Right renal cortex interstitium (tissue), 3 donors: ENCODE measurements at regions not wholly inside any gene's neighbourhood (a gene's known extent, or its start where the extent isn't known, plus 50 kb on each side); places are given as distances from the start of the nearest gene placed in this dataset.
"Not testable (repeated sequence)": the region's sequence is repeated elsewhere in the genome, so short reads cannot be mapped to it uniquely, and the experiment has no call there.

ENCODE experiments used
- DNase-seq, 3 donors: peaks; one replicate each; pipeline ENCODE4 v3.0.0-alpha.2; 2013; ENCODE audit warnings: low read depth in 3 of 3, low spot score in 2 of 3

DNA sequence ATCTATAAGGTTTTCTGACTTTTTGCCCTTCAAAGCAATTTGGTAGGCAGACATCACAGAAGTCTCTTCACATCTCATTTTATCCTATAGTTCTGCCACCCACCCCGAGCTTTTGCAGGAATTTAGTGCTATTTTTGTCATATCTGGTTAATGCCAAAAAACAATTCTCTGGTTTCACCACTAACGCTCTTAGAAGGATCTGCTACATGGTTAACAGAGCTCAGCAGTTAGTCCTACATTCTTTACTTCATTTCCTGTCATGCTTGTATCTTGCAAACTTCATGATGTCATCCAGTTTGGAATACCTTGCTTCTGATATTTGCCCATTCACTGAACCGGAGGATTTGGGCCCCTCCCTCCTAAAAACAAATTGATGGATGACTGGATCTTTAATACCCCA is 116.8 kb upstream of the SERPINE2 start:
- DNase-seq, result no peak

DNA sequence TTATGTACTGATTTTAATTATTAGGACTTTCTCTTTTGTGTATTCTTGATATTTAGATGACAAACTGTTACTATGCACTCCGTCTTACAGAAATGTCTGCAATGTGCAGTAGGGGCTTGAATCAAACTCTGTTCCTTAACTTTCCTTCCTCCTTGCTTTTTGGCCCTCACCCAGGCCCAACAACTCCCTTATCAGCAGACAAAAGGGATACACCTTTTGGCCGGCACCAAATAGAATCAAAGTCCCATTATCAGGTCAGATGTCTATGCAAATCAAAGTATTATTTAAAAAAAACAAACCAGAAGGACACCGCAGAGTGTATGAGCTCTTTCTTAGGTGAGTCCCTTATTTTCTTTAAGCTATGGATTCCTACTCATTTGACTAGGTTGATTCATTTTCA is 116.3 kb upstream of the SERPINE2 start:
- no peak for DNase-seq

DNA sequence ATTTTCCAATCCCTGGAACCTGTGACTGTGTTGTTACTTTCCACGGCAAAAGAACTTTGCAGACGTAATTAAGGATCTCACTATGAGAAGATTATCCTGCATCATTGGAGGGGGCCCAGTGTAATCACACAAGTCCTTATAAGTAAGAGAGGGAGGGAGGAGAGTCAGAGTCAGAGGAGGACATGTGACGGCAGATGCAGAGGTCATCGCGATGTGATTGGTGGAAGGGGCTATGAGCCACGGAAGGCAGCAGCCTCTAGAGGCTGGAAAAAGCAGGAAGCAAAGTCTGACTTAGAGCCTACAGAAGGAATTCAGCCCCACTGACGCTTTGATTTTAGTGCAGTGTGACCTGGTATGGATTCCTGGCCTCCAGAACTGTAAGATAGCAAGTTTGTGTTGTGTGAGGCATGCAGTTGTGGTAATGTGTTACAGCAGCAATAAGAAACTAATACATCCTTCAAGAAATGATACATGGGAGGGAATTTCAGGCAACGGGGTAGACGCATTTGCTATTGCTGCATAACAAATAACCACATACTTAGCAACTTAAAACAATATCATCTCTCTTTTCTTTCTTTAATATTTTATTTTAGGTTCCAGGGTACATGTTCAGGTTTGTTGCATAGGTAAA is 112.7 kb upstream of the SERPINE2 start:
- DNase-seq, result no peak

DNA sequence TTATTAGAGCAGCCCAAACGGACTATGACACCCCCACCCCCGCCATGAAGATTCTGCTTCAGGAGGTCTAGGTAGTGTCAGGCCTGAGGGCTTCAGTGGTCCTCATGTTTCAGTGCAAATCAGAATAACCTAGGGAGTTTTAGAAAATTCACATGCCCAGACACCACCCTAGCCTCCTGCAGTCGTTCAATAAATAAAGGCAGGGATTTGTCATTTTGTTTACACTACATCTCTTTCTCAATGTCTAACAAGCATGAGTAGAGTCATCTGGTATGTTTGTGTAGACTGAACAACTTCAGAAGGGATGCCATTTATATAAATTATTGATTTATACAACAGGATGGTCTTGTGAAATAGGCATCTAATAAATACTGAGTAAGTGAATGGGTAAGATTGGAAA is 112.1 kb upstream of the SERPINE2 start:
- DNase-seq, result no peak

DNA sequence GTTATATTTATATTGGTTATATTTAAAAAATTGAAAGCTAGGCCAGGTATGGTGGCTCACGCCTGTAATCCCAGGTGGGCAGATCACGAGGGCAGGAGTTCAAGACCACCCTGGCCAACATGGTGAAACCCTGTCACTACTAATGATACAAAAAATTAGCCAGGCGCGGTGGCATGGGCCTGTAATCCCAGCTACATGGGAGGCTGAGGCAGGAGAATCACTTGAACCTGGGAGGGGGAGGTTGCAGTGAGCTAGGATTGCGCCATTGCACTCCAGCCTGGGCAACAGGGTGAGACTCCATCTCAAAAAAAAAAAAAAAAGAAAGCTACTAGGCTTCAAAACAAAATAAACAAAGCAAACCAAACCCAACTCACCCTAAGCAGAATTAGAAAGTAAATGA is 109.0 kb upstream of the SERPINE2 start:
- DNase-seq, result not testable (repeated sequence)

DNA sequence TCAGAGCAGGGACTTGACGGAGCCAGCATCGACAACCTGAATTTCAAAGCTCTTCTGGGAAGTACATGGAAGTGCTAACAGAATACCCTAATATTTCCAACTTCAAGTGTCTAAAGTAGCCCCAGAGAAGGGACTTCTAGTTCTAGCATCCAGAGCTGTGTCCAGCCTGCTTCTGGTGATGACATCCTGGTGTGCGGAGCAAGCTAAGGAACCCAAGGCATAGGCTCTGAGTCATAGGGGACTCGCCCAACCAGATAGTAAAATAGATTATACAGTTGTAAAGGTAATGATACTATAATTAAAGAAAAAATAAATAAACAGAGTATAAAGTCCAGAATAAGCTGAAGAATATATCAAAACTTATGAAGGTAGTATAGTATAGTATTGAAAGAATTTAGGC is 108.1 kb upstream of the SERPINE2 start:
- DNase-seq, result no peak

DNA sequence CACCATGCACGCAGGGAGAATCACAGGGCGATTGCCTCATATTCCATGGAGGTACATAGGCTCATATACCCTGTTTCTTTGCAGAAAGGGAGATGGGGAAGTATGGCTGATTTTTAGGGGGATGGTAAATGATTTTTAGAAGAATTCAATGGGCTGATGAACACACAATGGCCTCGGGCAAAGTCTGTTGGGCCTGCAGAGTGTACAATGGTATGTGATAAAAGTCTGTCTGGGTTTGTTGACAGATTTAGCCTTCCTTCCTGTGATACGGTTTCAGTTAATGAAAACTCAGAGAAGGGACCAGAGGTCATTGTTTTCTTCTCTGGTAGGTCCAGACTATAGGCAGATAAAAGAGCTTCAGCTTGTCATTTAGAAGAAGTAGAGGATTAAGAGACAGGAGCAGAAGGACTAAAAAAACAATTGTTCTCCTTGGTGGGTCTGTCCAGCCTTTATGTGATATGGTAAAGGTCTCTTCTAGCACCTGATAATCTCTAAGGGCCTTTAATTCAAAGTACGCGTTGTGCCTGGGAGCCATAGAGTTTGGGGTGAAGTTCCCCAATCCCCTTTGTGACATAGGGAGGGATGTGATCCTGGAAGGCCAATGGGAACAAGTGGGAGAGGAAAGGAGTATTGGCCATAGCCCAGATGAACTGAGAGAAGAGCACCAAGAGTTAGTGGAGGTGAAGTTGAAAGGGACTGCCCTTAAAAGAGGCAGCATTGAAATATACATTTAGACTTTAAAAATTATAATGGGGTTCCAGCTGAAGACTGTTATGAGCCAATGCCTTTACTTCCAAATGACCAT is 107.5 kb upstream of the SERPINE2 start:
- no peak for DNase-seq

DNA sequence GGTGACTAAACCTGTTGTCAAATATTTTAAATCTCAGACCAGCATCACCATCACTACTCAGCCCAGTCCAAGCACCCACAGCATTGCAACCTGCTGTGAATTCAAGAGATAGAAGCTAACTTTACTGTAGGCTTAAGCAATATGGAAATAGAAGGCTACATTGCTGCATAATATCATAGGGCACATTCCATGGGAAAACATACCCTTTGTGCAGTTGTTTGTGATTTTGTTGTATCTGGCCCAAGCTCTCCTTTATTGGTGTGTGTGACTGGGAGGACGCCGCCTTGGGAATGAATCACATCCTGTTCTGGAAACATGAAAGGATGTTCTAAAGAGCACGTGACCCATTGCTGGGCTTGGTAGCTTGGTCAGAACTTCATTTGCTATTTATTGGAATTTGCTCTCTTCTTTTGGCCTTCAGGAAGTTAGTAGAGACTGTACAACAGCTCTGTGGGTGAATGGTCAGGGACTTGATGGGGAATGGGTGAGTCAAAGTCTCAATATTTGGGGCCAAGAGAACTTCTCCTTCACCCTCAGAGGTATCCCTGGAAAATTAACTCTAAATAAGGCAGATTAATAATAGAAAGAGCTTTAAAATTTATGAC is 106.8 kb upstream of the SERPINE2 start:
- DNase-seq, result no peak

DNA sequence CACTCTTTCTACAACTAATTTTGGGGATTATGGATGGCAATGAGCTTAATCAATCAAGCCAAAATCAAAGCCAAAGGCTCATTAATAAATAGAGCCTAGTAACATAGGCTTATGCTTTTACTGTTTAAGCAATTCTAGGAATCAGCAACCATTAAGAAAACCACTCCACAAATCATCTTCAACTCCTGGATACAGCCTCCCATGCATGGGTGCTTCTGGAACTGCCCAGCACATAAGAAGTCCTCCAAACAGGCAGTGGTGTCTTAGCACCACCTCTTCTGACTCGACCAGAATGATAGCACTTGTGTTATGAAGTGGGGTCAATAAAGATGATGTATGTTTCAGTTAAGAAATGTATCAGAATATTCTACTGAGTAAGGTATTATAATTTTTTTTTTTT is 104.4 kb upstream of the SERPINE2 start:
- no peak for DNase-seq

DNA sequence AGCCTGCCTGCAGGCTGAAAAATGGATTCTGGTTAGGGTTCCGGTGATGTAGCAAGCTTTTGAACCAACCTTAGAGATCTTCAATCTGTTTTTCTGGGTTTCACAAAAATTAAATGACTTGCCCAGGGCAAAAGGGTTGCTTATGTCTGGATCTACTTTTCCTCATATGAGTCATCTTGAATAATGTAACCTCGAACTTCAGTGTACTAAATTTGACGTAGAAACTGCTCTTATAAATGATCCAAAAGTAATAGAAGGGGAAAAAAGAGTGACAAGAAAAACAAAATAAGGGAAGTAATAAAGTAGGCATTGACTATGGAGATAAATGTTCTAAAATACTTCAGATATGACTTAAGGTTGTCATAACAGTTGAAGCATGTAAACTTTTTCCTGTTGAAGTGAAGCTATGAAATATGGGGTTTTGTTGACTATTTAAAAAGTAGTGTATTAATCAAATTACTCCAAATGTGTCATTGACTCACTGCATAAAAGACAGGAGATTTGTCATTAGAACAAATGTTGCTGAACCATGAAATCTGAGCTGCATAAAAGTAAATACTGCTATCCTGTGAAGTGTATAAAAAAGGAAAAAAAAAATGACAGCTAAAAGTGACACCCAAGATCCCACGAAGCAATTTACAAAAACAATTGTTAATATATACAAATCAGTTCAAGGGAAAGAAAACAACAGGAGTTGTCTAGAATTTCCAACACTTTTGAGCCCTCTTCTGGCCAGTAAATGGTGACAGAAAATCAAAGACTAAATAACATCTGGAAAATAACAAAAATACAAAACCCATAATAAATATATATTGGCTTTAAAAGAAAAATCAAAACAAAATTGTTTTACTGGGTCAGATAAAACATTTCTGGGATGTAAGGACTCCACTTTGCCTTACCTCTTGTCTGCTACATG is 103.6 kb upstream of the SERPINE2 start:
- DNase-seq, result no peak

DNA sequence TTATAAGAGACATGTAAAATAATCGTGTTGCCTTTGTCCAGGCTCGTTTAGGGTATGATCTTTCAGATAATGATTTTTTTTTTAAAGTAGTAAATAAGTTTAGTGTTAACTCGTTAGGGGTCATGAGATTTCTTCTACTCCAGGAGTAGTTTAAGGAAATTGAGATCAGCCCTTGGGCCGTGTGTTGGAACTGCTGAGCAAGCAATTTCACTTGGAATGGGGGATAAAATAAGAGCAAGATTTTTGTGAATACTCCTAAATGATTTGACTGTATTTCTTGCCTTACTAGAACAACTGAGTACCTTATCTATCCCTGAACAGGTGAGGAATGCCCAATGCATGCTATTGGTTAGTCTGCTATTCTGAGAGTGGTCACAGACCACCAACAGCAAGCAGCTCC is 102.2 kb upstream of the SERPINE2 start:
- DNase-seq, result no peak

DNA sequence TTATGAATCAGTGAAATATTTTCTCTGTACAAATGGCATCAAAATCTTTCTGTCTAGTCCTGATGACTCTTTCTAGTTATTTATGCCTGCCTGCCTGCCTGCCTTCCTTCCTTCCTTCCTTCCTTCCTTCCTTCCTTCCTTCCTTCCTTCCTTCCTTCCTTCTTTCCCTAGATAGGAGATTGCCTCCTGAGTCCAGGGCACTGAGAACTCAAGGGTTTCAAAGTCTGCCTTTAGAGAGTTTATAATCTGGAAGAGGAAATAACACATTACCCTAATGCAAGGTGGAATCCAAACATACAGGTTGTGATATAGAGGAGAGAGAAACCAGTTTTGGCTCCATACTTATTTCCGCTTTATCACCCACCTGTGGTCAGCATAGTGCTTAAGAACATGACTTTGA is 98.1 kb upstream of the SERPINE2 start:
- DNase-seq, result no peak

DNA sequence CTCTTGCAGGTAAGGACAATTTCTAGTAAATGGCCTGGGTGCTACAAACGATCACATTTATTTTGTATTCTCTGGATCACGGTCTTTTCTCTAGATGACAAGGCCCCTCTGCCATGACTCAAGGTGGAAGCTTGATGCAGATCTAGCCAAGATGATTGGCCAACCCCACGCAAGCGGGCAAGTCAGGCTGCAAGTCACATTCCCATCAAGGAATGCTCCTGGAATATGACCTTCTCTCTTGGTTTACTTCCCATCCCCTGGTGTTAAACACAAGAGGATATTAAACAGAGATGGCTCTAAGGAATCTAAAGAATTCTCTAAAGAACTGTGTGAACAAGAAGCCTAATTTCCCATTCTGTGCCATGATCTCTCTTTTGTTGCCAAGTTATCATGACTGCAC is 97.3 kb upstream of the SERPINE2 start:
- DNase-seq, result no peak

DNA sequence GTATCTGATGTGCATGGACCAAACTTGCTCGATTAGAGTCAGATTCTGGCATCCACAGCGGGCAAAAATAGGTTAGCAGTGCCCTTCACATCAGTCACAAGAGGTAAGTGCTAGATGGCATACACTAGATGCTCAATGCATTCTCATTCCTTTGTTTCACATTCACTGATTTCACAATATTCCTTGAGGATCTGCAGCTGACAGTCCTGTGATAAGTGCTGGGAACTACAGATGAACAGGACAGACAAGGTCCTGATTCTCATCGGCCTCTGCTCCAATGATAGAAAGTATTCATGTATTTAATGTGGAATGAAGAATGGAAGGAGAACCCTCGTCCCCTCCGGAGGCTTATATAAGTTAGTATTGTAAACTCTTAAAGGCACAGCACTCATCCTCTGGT is 96.8 kb upstream of the SERPINE2 start:
- DNase-seq, result no peak

DNA sequence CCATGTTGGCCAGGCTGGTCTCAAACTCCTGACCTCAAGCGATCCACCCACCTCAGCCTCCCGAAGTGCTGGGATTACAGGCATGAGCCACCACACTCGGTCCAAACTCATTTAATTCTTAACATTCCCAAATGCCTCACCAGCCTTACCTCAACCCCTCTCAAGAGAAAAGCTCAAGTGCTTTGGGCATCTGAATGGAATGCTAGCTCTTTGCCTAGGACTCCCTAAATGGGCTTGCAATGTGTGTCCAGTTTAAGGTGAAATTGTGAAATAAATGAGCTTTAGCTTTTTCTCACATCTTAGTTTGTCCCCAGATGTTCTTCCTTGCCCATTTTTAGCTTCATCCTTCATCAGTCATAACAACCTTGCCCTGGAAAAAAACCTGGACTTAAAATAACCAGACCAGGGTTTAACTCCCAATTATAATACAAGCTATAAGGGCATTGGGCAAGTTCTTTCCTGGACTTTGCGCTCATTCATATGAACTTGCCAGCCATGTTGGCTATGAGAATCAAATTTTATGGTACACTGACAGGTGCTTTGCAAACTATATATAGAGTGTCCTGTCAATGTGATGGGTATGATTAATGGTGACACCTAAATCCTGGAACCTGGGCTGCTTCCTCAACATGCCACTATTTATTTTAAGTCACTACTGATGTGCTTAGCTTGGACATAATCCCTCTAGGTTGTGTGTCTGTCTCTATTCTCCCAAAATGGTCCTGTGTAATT is 95.1 kb upstream of the SERPINE2 start:
- no peak for DNase-seq

DNA sequence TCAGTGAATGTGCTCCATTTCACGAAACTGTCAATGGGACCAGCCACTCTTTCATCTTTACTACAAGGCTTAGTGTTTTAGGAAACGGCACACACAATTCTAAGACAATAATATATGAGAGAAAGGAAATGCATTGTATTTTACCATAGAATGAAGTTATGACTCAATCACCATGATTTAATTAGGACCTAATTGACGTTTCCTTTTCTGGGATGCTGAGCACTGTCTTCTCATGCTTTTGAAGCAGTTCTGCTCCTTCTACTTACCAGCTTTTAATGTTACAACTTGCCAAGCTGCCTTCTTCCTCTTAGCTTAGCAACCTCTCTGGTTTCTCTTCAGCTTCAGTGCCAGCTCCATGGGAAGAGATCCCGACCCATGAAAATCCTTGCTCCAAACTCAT is 94.3 kb upstream of the SERPINE2 start:
- DNase-seq, result no peak

DNA sequence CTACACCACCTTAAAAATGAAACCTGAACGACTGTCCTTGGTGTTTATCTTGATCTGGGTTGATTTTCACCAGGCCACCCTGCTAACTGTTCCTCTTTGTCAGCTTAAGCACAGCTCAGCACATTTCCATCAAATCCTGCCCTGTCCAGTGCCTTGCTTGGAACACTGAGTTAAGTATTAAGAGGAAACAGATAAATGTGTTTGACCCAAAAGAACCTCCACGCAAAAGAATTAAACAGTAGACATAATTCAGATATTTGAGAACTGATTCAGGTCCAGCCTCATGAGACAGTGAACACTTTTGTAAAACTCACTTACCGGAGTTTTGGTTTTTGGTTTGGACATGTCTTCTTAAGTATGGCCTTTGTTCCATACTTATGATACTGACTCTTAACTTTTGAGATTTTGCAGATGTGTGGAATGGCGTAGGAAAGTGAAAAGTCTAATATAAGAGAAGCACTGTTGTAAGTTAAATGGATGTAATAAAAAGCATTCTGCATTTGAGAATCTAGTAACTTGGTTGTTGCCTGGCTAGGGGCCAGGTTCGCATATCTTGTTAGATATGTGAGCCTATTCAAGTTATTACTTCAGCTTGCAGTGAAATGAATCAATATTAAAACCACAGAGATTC is 88.9 kb upstream of the SERPINE2 start:
- DNase-seq, result no peak

DNA sequence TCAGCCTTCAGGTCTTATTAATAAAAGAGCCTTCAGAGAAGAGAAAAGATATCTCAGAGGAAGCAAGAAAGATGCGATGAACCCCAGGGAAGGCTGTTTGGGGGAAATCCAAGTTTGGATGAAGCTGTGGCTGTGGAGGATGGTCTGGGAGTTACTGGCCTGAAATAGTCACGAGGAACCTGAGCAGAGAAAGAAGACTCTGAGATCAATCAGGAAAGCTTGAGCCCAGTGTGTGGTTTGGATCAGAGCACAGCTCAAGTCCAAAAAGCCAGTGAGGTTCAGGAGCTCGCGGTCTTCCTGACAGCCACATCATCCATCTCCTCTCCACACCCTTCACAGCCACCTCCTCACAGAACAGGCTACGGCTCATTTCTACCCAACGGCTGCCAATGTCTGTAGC is 87.4 kb upstream of the SERPINE2 start:
- no peak for DNase-seq

DNA sequence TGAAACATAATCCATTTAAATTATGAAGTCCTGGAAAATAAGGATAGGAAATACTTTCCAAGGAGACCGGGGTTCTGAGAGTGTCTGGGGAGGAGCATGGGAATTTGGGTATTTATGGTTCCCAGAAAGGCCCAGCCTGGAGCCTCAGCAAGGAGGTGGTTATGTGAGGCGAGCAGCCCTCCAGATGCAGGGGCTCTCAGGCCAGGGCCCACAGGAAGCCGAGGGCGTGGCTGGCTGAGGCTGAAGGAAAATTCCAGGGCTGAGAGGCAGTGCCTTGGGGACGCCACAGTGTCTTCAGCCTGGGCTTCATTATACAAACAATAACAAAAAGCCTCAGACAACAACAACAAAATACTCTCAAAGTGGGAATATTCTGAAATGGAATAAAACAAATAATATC is 86.9 kb upstream of the SERPINE2 start:
- no peak for DNase-seq

DNA sequence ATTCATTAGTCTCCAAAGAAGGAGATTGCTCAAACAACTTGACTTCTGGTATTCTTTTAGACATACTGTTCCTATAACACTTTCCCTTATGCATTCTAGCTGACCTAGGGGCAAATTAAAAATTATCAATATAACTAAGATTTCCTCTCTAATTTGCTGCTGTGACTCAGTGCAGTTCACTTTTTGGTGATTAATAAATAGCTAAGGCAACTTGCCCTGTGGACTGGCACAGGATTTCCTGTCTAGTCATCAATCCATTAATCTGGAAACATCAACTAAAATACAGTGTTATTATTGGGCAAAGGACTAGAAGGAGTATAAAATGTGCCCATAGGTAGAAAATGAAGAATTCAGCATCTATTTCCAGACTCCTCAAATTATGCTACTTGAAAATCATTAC is 83.5 kb upstream of the SERPINE2 start:
- no peak for DNase-seq
